ENCODE measurements at regions not wholly inside any gene's neighbourhood (a gene's known extent, or its start where the extent isn't known, plus 50 kb on each side); places are given as distances from the start of the nearest gene placed in this dataset.

DNA sequence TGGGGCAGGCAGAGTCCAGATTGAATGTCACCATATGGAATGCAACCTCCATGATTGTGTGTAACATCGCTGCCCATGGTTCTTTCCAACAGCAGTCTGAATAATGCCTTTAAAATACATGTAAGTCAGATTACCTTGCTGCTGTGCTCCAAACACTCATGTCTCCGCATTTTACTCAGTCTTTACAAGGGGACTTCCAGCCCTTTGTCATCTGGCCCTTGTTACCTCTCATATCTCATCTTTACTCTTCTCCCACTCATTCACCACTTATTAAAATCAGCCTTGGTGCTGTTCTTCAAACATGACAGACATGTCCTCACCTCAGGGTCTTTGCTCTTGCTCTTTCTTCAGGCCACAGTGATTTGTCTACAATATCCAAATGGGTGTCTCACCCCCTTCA is 200.4 kb upstream of the GYPA start:
- Histone ChIP-seq H3K27me3 (ENCODE audit: control insufficient read depth, insufficient read depth, low read length) (no peaks in the 10 kb centered on the region), H3K4me3 (ENCODE audit: insufficient read depth, low read depth, low read length) (no peak overlapping the region), H4K5ac (ENCODE audit: low read depth, low read length) (no peak overlapping the region), H3K9ac (ENCODE audit: low read depth, low read length) (no peak overlapping the region), H2BK20ac (ENCODE audit: low read depth, low read length) (no peak overlapping the region), H3K9me3 (ENCODE audit: control insufficient read depth, insufficient read depth, low read length) (no peaks in the 10 kb centered on the region), H2BK15ac (ENCODE audit: low read depth, low read length) (no peak overlapping the region), H2AK9ac (replicated peaks; ENCODE audit: low read depth, low read length, poor library complexity) (no peak overlapping the region), H3K79me1 (ENCODE audit: low read depth in 1 of 2, low read length in 2 of 2) (no peaks in the 10 kb centered on the region), H4K20me1 (ENCODE audit: insufficient read depth, low read length) (no peaks in the 10 kb centered on the region), H3K18ac (ENCODE audit: low read depth, low read length) (no peak overlapping the region), H3K14ac (replicated peaks; ENCODE audit: low read depth, low read length) (no peak overlapping the region), H4K91ac (ENCODE audit: insufficient read depth, low read depth, low read length) (no peak overlapping the region), H2AK5ac (ENCODE audit: low read depth, low read length) (no peak overlapping the region), H3K4ac (ENCODE audit: low read depth, low read length) (no peak overlapping the region), H2BK120ac (ENCODE audit: low read depth, low read length) (no peak overlapping the region), H3K27ac (ENCODE audit: insufficient read depth, low read length) (no peak overlapping the region), H3K56ac (ENCODE audit: extremely low read depth, insufficient read depth, low read length) (no peak overlapping the region), H3K36me3 (ENCODE audit: control insufficient read depth, insufficient read depth, low read length) (no peaks in the 10 kb centered on the region), H2AFZ (replicated peaks; ENCODE audit: low read length, poor library complexity) (no peak overlapping the region), H3K9me1 (ENCODE audit: insufficient read depth, low read length) (no peaks in the 10 kb centered on the region), H2BK5ac (ENCODE audit: low read depth, low read length, poor library complexity, severe bottlenecking) (no peak overlapping the region), H4K8ac (ENCODE audit: low read depth in 2 of 2, low read length in 2 of 2) (no peak overlapping the region), H3K4me2 (ENCODE audit: low read depth, low read length) (no peak overlapping the region), H3K4me1 (ENCODE audit: control insufficient read depth, insufficient read depth, low read length) (no peaks in the 10 kb centered on the region), H3K23ac (ENCODE audit: low read depth, low read length) (no peak overlapping the region)
- DNase-seq: no peak
- ATAC-seq (ENCODE audit: low read depth): no peak
- CTCF ChIA-PET: no interaction called here
- no CpG with 5 or more reads among the region's 2 CpGs for WGBS, 2 experiments (ENCODE audit: extremely low coverage in 2 of 2, insufficient read length in 1 of 2)
- no TSS peak for BruUV-seq (replicated peaks)
- intact Hi-C loops (cut with micrococcal nuclease): no loop called here
- in situ Hi-C loops (cut with MboI; ENCODE audit: low sequenced_read_pairs): no loop called here
- dilution Hi-C loops (cut with HindIII; ENCODE audit: low sequenced_read_pairs, unreplicated experiment): no loop called here
- TF ChIP-seq RFX5 (IDR thresholded peaks at IDR 0.05; ENCODE audit: low read depth, low read length): no peak
- TF ChIP-seq, protein P1, sequence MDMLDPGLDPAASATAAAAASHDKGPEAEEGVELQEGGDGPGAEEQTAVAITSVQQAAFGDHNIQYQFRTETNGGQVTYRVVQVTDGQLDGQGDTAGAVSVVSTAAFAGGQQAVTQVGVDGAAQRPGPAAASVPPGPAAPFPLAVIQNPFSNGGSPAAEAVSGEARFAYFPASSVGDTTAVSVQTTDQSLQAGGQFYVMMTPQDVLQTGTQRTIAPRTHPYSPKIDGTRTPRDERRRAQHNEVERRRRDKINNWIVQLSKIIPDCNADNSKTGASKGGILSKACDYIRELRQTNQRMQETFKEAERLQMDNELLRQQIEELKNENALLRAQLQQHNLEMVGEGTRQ (IDR thresholded peaks at IDR 0.05; ENCODE audit: low read depth, low read length): no peak
- no peak for TF ChIP-seq CEBPB (IDR thresholded peaks at IDR 0.05; ENCODE audit: low read depth, low read length)
- no peak for TF ChIP-seq MAZ (IDR thresholded peaks at IDR 0.05; ENCODE audit: borderline replicate concordance, low read depth, low read length)
- TF ChIP-seq NFE2L2 (IDR thresholded peaks at IDR 0.05; ENCODE audit: low read depth, low read length): no peak
- TF ChIP-seq POLR2A (IDR thresholded peaks at IDR 0.05; ENCODE audit: low read depth, low read length): no peak
- TF ChIP-seq, protein P2, sequence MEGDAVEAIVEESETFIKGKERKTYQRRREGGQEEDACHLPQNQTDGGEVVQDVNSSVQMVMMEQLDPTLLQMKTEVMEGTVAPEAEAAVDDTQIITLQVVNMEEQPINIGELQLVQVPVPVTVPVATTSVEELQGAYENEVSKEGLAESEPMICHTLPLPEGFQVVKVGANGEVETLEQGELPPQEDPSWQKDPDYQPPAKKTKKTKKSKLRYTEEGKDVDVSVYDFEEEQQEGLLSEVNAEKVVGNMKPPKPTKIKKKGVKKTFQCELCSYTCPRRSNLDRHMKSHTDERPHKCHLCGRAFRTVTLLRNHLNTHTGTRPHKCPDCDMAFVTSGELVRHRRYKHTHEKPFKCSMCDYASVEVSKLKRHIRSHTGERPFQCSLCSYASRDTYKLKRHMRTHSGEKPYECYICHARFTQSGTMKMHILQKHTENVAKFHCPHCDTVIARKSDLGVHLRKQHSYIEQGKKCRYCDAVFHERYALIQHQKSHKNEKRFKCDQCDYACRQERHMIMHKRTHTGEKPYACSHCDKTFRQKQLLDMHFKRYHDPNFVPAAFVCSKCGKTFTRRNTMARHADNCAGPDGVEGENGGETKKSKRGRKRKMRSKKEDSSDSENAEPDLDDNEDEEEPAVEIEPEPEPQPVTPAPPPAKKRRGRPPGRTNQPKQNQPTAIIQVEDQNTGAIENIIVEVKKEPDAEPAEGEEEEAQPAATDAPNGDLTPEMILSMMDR (conservative IDR thresholded peaks at IDR 0.05; ENCODE audit: low read depth, low read length): no peak
- TF ChIP-seq RCOR1 (IDR thresholded peaks at IDR 0.05; ENCODE audit: insufficient replicate concordance, low read length): no peak
- TF ChIP-seq FOS (IDR thresholded peaks at IDR 0.05; ENCODE audit: low read depth, low read length): no peak
- no peak for TF ChIP-seq SMC3 (IDR thresholded peaks at IDR 0.05; ENCODE audit: low read depth, low read length)
- POLR2A ChIA-PET (ENCODE audit: unreplicated experiment): no interaction called here
